Thoracic aorta (tissue), 2 donors: ENCODE measurements at regions not wholly inside any gene's neighbourhood (a gene's known extent, or its start where the extent isn't known, plus 50 kb on each side); places are given as distances from the start of the nearest gene placed in this dataset.

Source experiments
- ATAC-seq: fragments of 150-250 bp; one replicate; pipeline ENCODE4 v1.8.0; 2017; ENCODE audit warnings: low read depth; ENCODE audit not compliant: insufficient number of reproducible peaks, low FRiP score
- DNase-seq: peaks from one replicate; pipeline ENCODE4 v3.0.0-alpha.2; 2020; ENCODE audit warnings: low spot score
- H3K27ac ChIP-seq, 2 donors: fragments of 200-600 bp; sonication (generic); 1 replicate in 1 of 2; 2 replicates in 1 of 2; pipeline ENCODE4 v1.5.1; 2016; ENCODE audit warnings: mild to moderate bottlenecking in 2 of 2, moderate library complexity in 2 of 2
- H3K27me3 ChIP-seq: fragments of 200-600 bp; sonication (generic); replicated peaks from 2 replicates; pipeline ENCODE4 v1.6.0; 2016; ENCODE audit warnings: mild to moderate bottlenecking; ENCODE audit not compliant: insufficient read depth
- H3K36me3 ChIP-seq: fragments of 200-600 bp; sonication (generic); one replicate; pipeline ENCODE4 v1.5.1; 2016
- H3K4me1 ChIP-seq, 2 donors: fragments of 200-600 bp; sonication (generic); 1 replicate in 1 of 2; 2 replicates in 1 of 2; pipeline versions ENCODE4 v1.5.1 to v1.6.0; 2016; ENCODE audit warnings: low read depth in 2 of 2, mild to moderate bottlenecking in 1 of 2; ENCODE audit not compliant: control insufficient read depth in 1 of 2
- H3K4me3 ChIP-seq: fragments of 200-600 bp; sonication (generic); 2 replicates; pipeline ENCODE4 v1.5.1; 2016; ENCODE audit warnings: mild to moderate bottlenecking
- H3K9me3 ChIP-seq: fragments of 200-600 bp; sonication (generic); 2 replicates; pipeline ENCODE4 v1.5.1; 2016
- TF ChIP-seq, protein P1 (sequence below): fragments of 200-600 bp; sonication (generic); IDR thresholded peaks from one replicate; pipeline ENCODE4 v1.5.1; 2019; ENCODE audit warnings: antibody characterized with exemption

GRCh38 chr20:51335329-51335841, 207.1 kb downstream of the NFATC2 start:
- DNase-seq (no peak), ATAC-seq (no peak)
- H3K27ac ChIP-seq = no peak overlapping the region
- TF ChIP-seq, protein P1, sequence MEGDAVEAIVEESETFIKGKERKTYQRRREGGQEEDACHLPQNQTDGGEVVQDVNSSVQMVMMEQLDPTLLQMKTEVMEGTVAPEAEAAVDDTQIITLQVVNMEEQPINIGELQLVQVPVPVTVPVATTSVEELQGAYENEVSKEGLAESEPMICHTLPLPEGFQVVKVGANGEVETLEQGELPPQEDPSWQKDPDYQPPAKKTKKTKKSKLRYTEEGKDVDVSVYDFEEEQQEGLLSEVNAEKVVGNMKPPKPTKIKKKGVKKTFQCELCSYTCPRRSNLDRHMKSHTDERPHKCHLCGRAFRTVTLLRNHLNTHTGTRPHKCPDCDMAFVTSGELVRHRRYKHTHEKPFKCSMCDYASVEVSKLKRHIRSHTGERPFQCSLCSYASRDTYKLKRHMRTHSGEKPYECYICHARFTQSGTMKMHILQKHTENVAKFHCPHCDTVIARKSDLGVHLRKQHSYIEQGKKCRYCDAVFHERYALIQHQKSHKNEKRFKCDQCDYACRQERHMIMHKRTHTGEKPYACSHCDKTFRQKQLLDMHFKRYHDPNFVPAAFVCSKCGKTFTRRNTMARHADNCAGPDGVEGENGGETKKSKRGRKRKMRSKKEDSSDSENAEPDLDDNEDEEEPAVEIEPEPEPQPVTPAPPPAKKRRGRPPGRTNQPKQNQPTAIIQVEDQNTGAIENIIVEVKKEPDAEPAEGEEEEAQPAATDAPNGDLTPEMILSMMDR = no peak
- H3K4me3 ChIP-seq = no peak overlapping the region
- no peaks in the 10 kb centered on the region for H3K36me3 ChIP-seq
- no peaks in the 10 kb centered on the region for H3K27me3 ChIP-seq
- H3K4me1 ChIP-seq = no peaks in the 10 kb centered on the region
- no peaks in the 10 kb centered on the region for H3K9me3 ChIP-seq

GRCh38 chr20:51334609-51335008, 207.9 kb downstream of the NFATC2 start:
- DNase-seq (no peak), ATAC-seq (no peak)
- Histone ChIP-seq H3K4me1 (no peaks in the 10 kb centered on the region), H3K36me3 (no peaks in the 10 kb centered on the region), H3K4me3 (no peak overlapping the region), H3K27me3 (no peaks in the 10 kb centered on the region), H3K27ac (no peak overlapping the region), H3K9me3 (no peaks in the 10 kb centered on the region)
- TF ChIP-seq, protein P1 = no peak

GRCh38 chr20:51333971-51334370, 208.5 kb downstream of the NFATC2 start:
- Histone ChIP-seq H3K27me3 (no peaks in the 10 kb centered on the region), H3K27ac (no peak overlapping the region), H3K9me3 (no peaks in the 10 kb centered on the region), H3K36me3 (no peaks in the 10 kb centered on the region), H3K4me1 (no peaks in the 10 kb centered on the region), H3K4me3 (no peak overlapping the region)
- TF ChIP-seq, protein P1 = no peak
- ATAC-seq (no peak), DNase-seq (no peak)

DNA sequence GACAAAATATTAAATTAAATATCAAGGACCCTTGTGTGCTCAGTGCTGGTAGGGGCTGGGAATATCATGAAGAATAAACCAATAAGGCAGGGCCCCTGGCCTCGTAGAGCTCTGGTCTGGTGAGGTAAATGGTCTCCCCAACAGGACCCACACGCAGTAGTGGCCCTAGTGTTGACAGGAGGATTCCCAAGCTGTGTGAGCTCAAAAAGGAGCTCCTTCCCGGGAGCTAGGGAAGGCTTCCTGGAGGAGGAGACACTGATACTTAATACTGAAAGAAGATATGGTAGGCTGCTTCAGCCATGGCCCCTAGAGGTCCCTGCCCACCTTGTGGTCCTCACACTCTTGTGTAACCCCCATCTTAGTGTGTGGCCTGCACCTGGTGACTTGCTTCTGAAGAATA, 209.1 kb downstream of the NFATC2 start:
- H3K36me3 ChIP-seq = no peaks in the 10 kb centered on the region
- no peak overlapping the region for H3K4me3 ChIP-seq
- H3K9me3 ChIP-seq = no peaks in the 10 kb centered on the region
- TF ChIP-seq, protein P1 = no peak
- H3K27me3 ChIP-seq = no peaks in the 10 kb centered on the region
- no peaks in the 10 kb centered on the region for H3K4me1 ChIP-seq
- no peak overlapping the region for H3K27ac ChIP-seq
- ATAC-seq = no peak
- no peak for DNase-seq

DNA sequence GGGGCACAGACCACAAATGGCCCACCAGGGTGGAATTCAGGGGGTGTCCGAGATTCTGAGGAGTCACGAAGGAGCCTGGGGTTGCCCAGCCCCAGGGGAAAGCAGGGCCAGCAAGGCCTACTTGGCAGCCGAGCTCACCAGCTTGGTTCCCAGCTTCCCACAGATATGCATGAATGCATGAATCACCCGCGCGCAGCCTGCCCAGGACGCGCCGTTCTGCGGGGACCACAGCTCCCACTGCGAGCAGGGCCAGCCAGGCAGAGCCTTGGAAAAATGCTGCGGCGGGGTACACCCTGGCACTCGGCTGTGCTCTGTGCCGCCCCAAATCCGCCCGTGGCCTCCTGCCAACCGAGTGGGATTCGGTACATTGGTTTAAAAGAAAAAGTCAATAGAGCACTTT, 211.0 kb downstream of the NFATC2 start:
- ATAC-seq = no peak
- H3K36me3 ChIP-seq = no peaks in the 10 kb centered on the region
- no peaks in the 10 kb centered on the region for H3K4me1 ChIP-seq
- no peak overlapping the region for H3K27ac ChIP-seq
- no peak overlapping the region for H3K4me3 ChIP-seq
- H3K27me3 ChIP-seq = no peaks in the 10 kb centered on the region
- no peaks in the 10 kb centered on the region for H3K9me3 ChIP-seq
- DNase-seq = no peak
- TF ChIP-seq, protein P1 = no peak
